ENCODE measurements at regions not wholly inside any gene's neighbourhood (a gene's known extent, or its start where the extent isn't known, plus 50 kb on each side); places are given as distances from the start of the nearest gene placed in this dataset.

GRCh38 chr10:10730471-10731043, 287.1 kb upstream of the CELF2 start:
- TF ChIP-seq TAF1 (IDR thresholded peaks at IDR 0.05; ENCODE audit: low read depth) (no peak), YY1 (IDR thresholded peaks at IDR 0.05; ENCODE audit: low read depth) (no peak)
- TF ChIP-seq, protein P1, sequence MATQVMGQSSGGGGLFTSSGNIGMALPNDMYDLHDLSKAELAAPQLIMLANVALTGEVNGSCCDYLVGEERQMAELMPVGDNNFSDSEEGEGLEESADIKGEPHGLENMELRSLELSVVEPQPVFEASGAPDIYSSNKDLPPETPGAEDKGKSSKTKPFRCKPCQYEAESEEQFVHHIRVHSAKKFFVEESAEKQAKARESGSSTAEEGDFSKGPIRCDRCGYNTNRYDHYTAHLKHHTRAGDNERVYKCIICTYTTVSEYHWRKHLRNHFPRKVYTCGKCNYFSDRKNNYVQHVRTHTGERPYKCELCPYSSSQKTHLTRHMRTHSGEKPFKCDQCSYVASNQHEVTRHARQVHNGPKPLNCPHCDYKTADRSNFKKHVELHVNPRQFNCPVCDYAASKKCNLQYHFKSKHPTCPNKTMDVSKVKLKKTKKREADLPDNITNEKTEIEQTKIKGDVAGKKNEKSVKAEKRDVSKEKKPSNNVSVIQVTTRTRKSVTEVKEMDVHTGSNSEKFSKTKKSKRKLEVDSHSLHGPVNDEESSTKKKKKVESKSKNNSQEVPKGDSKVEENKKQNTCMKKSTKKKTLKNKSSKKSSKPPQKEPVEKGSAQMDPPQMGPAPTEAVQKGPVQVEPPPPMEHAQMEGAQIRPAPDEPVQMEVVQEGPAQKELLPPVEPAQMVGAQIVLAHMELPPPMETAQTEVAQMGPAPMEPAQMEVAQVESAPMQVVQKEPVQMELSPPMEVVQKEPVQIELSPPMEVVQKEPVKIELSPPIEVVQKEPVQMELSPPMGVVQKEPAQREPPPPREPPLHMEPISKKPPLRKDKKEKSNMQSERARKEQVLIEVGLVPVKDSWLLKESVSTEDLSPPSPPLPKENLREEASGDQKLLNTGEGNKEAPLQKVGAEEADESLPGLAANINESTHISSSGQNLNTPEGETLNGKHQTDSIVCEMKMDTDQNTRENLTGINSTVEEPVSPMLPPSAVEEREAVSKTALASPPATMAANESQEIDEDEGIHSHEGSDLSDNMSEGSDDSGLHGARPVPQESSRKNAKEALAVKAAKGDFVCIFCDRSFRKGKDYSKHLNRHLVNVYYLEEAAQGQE (IDR thresholded peaks at IDR 0.05; ENCODE audit: low read depth) = no peak
